IPS DF 4.7 (cell line): ENCODE measurements at regions not wholly inside any gene's neighbourhood (a gene's known extent, or its start where the extent isn't known, plus 50 kb on each side); places are given as distances from the start of the nearest gene placed in this dataset.
A peak's percentile ranks its signal among the peaks of the same experiment; 100 is the strongest.

ENCODE experiments used
- DNase-seq: peaks from one replicate; pipeline ENCODE4 v3.0.0-alpha.2; 2013; ENCODE audit warnings: low spot score; ENCODE audit errors: extremely low read depth

GRCh38 chr3:148146241-148146640 lies 551.5 kb upstream of the AGTR1 start:
- no peak for DNase-seq

GRCh38 chr3:148146947-148147826 lies 550.5 kb upstream of the AGTR1 start:
- no peak for DNase-seq

- DNase-seq: no peak
Observed at GRCh38 chr3:148147903-148148302, 549.8 kb upstream of the AGTR1 start.

- DNase-seq: peak; percentile 46
Observed at GRCh38 chr3:148149556-148149955, 548.1 kb upstream of the AGTR1 start.

- DNase-seq: no peak
Observed at GRCh38 chr3:148150141-148150540, 547.6 kb upstream of the AGTR1 start.

GRCh38 chr3:148158210-148158609 lies 539.5 kb upstream of the AGTR1 start:
- no peak for DNase-seq

- no peak for DNase-seq
Observed at GRCh38 chr3:148162132-148162531, 535.6 kb upstream of the AGTR1 start.

GRCh38 chr3:148168347-148168746 lies 529.4 kb upstream of the AGTR1 start:
- DNase-seq: no peak

GRCh38 chr3:148173851-148174250 lies 523.9 kb upstream of the AGTR1 start:
- DNase-seq: no peak

- DNase-seq: no peak
Observed at GRCh38 chr3:148175214-148175613, 522.5 kb upstream of the AGTR1 start.

- no peak for DNase-seq
Observed at GRCh38 chr3:148178503-148178902, 519.2 kb upstream of the AGTR1 start.

GRCh38 chr3:148184798-148185197 lies 512.9 kb upstream of the AGTR1 start:
- no peak for DNase-seq

- no peak for DNase-seq
Observed at GRCh38 chr3:148186881-148187280, 510.8 kb upstream of the AGTR1 start.

GRCh38 chr3:148187296-148187695 lies 510.4 kb upstream of the AGTR1 start:
- DNase-seq: no peak

- DNase-seq: no peak
Observed at GRCh38 chr3:148190441-148190990, 507.2 kb upstream of the AGTR1 start.

- no peak for DNase-seq
Observed at GRCh38 chr3:148191966-148192365, 505.7 kb upstream of the AGTR1 start.

- no peak for DNase-seq
Observed at GRCh38 chr3:148197061-148197460, 500.6 kb upstream of the AGTR1 start.

- no peak for DNase-seq
Observed at GRCh38 chr3:148202386-148202785, 495.3 kb upstream of the AGTR1 start.

- no peak for DNase-seq
Observed at GRCh38 chr3:148203297-148204010, 494.2 kb upstream of the AGTR1 start.

GRCh38 chr3:148204131-148204530 lies 493.6 kb upstream of the AGTR1 start:
- DNase-seq: no peak

- no peak for DNase-seq
Observed at GRCh38 chr3:148205977-148206376, 491.7 kb upstream of the AGTR1 start.

GRCh38 chr3:148206446-148206845 lies 491.3 kb upstream of the AGTR1 start:
- DNase-seq: no peak
